GM10266 (cell line): ENCODE measurements at regions not wholly inside any gene's neighbourhood (a gene's known extent, or its start where the extent isn't known, plus 50 kb on each side); places are given as distances from the start of the nearest gene placed in this dataset.

Source experiments
- DNase-seq: peaks from one replicate; pipeline ENCODE4 v3.0.0; 2012; ENCODE audit errors: extremely low spot score
- CTCF ChIP-seq: IDR thresholded peaks from 2 replicates; pipeline ENCODE4 v1.5.1; 2012; ENCODE audit warnings: mild to moderate bottlenecking, low read depth; ENCODE audit not compliant: control insufficient read depth, insufficient read depth; ENCODE audit errors: missing control alignments

- DNase-seq = no peak
- TF ChIP-seq CTCF = no peak
Observed at GRCh38 chr11:80487952-80488351, 1047.1 kb upstream of the TENM4 start.

- DNase-seq = no peak
- no peak for TF ChIP-seq CTCF
Observed at GRCh38 chr11:80486678-80487077, 1045.8 kb upstream of the TENM4 start.

- DNase-seq = no peak
- TF ChIP-seq CTCF = no peak
Observed at GRCh38 chr11:80477178-80477577, 1036.3 kb upstream of the TENM4 start.

GRCh38 chr11:80473562-80473961 lies 1032.7 kb upstream of the TENM4 start:
- DNase-seq = no peak
- TF ChIP-seq CTCF = no peak

GRCh38 chr11:80469871-80470270 lies 1029.0 kb upstream of the TENM4 start:
- DNase-seq = no peak
- no peak for TF ChIP-seq CTCF

GRCh38 chr11:80466570-80466969 lies 1025.7 kb upstream of the TENM4 start:
- no peak for TF ChIP-seq CTCF
- no peak for DNase-seq

- DNase-seq = peak; percentile 3
Observed at GRCh38 chr11:80462211-80462610, 1021.4 kb upstream of the TENM4 start.

More at GRCh38 chr11:80462211-80462610, 1021.4 kb upstream of the TENM4 start:
- TF ChIP-seq CTCF = no peak
